Stimulated activated CD8-positive, alpha-beta memory T cell treated with anti-CD3 and anti-CD28 coated beads, Interleukin-2, amount 100 ng/mL, for 48 hours (primary cell): ENCODE measurements at regions not wholly inside any gene's neighbourhood (a gene's known extent, or its start where the extent isn't known, plus 50 kb on each side); places are given as distances from the start of the nearest gene placed in this dataset.

Experiments
- DNase-seq, 2 donors: peaks; one replicate each; pipeline ENCODE4 v3.0.0-alpha.2; 2020; ENCODE audit warnings: low read depth in 2 of 2

DNA sequence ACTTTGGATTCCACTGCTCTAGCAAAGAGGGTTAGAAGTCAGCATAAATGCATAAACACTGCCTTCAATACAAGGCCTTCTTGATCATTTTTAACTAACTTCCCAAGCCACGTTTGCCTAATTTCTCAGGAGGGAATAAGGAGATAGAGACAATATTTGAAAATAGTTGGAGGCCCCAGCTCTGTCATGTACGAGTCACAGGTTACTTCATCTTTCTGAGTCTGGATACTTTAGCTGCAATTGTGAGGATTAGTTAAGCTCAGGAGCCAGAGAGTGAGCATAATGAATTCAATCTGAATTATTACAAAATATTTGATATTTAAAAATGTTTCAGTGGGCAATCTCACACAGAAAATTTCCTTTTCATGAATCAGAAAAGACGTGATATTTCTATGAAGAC is 298.9 kb downstream of the SHOX2 start:
- no peak for DNase-seq

GRCh38 chr3:157805538-157805937 is 300.7 kb downstream of the SHOX2 start:
- no peak for DNase-seq

GRCh38 chr3:157794771-157795170 is 291.6 kb upstream of the VEPH1 start:
- DNase-seq, result no peak

GRCh38 chr3:157793745-157794144 is 290.5 kb upstream of the VEPH1 start:
- DNase-seq, result no peak

GRCh38 chr3:157789162-157789561 is 285.9 kb upstream of the VEPH1 start:
- no peak for DNase-seq

DNA sequence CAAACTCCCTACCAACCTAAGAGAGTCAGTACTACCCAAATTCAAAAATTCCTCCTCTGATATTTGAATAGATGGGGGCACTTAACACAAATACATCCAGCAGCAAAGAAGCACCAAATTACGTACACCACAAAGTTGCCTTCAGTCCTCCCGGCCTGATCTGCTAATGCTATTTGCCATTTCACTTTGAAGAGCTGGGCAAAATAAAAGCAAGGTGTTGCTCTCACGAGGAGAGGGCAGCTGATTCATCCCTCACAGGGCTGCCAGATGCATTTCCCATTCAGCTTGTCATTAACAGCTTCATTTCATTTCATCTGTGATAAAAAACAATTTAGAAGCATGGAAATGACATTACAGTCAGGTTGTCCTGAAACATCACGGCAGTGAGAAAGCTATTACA is 283.4 kb upstream of the VEPH1 start:
- no peak for DNase-seq

GRCh38 chr3:157786211-157786610 is 283.0 kb upstream of the VEPH1 start:
- DNase-seq, result no peak

DNA sequence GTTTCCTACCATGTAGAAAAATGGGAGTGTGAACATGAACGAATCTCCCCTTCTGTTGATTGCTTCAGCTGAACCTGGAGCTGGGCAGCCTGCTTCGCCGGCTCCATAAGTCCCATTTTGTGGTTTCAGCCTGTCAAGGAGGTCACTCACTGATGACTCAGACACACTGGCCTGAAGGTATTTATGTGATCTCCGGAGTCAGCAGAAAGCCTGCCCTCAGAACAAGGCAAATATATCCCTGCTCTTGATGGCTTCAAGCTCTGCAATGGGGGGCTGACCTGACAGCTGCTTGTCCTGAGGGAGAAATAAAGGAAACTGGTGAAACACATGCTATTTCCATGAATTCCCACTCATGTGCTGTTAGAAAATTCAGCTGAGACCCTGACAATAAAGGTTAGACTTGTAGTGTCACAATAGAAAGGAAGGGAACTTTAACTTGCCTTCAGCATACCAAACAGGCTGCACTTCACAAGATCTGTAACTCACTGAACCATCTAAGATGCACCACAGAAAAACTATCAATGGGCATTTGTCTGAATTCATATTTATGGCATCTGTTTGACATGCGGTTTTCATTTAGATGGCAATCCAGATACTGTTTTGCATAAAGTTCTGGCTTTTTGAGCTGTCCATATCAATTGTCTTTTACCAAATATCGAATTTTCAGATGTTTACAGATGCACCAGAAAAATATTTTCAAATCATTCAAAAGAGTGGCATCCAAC is 282.0 kb upstream of the VEPH1 start:
- no peak for DNase-seq

DNA sequence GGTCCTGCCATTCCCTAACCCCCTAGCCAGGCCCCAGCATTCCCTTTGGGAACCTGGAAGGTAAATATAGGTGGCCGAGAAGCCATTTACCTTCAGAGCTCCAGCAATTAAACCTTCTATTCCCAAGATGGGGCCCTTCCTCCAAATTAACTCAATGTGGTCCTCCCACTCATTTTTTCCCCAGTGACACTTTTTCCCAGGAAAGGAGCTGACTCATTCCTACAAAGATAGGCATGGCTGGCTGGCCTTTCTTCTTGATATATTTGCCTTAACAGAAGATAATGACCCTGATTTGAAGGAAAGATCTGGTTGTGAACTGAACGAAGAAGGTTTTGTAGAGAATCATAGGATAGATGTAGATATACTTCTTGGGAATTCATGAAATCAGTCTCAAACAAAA is 279.0 kb upstream of the VEPH1 start:
- DNase-seq, result no peak

- DNase-seq, result no peak
Observed at GRCh38 chr3:157776861-157777260, 273.6 kb upstream of the VEPH1 start.

DNA sequence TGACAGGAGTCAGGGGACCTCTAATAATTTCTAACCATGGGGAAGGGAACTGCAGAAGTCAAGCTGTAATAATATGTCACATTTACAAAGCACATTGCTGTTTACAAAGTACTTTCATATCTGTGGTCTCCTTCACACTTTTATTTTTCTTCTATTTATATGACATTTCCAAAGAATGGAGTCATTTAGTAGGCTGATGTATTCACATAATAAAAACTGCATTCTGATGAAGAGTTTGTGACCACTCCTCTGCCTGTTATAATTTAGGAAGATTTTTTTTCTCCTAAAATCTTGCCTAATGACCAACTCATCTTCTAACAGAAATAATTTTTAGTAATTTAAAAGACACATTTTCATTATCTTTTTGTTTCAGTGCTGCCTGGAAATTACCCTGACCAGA is 272.2 kb upstream of the VEPH1 start:
- no peak for DNase-seq

DNA sequence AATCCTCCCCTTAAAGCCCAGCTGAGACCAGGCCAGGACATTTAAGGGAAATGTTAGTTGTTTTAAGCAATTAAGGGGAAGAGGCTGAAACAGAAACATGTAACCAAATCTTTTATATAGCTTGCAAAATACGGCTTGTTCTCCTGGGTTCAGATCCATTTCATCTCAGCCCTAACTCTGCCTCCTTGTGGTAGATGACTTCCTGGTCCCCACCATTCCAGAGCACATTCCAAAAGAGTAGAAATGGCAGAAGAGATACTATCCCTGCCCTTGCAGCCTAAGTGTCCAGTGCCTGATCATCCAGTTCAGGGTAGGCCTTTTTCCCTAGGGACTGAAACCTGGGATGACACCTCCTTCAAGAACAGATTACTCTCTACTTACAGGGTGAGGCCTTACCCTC is 266.2 kb upstream of the VEPH1 start:
- DNase-seq, result no peak

DNA sequence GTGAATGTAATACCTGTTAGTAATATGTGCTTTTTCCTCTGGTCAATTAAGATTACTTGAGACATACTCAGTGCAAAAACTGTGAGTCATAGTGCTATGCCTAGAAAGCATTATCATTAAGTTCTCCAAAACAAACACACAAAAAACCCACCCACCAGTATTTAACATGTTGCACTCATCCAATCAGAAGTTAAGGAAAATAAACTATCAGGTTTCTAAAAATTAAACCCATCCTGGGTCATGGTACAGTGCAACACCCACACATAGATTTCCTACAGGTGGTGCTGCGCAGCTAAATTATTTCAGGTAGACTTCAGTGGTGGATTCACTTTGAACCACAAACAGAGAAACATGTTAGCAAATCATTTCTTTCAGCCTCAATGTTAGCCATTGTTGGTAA is 264.4 kb upstream of the VEPH1 start:
- no peak for DNase-seq

DNA sequence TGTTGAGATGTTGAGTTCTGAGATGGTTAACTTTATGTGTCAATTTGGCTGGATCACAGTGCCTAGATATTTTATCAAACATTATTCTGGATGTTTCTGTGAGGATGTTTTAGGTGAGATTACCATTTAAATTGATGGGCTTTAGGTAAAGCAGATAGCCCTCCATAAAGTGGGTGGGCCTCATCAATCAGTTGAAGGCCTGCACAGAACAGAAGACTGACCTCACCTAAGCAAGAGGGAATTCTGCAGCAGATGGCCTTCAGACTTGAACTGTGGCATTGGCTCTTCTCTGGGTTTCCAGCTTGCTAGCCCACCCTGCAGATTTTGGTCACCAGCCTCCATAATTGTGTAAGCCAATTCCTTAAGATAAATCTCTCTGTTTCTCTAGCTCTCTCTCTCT is 260.4 kb upstream of the VEPH1 start:
- no peak for DNase-seq

GRCh38 chr3:157759311-157759710 is 256.1 kb upstream of the VEPH1 start:
- no peak for DNase-seq

GRCh38 chr3:157755233-157755632 is 252.0 kb upstream of the VEPH1 start:
- no peak for DNase-seq

- DNase-seq, result no peak
Observed at GRCh38 chr3:157754451-157754850, 251.2 kb upstream of the VEPH1 start.

- DNase-seq, result no peak
Observed at GRCh38 chr3:157753787-157754136, 250.5 kb upstream of the VEPH1 start.

DNA sequence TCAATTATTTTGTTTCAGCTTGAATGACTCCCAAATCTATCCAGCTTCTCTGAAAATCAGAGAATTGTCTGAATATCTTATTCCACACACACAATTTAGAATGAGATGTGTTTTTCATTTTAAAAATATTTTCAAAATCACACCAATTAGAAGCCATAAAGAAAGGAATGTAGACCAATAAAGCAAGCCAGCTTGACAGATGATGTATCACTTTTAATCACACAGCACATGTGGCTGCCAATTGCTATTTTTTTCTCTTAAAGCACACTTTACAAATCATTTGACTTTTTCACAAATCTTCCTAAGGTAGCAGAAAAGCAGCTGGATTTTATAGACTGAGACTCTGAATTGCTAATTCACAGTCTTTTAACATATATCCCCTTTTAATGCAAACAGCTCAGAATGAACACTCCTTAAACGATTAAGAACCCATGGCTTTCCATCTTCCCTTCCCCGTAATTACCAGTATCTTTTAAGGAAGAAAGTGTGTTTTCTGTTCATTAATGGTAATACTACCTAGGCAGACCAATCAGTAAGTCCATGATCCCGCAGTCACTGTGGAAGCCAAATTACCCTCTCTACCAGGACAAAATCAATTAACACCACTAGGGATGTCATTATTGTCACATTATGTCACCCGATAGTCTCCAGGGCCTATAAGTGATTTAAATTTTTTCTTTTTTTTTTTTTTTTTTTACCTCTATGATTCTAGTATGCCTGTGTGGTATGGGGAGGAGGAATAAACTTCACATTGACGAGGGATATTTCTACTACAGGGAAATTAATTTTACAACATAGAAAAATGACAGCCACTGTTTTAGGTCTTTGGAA is 250.0 kb upstream of the VEPH1 start:
- no peak for DNase-seq

GRCh38 chr3:157752554-157752953 is 249.3 kb upstream of the VEPH1 start:
- DNase-seq, result no peak

DNA sequence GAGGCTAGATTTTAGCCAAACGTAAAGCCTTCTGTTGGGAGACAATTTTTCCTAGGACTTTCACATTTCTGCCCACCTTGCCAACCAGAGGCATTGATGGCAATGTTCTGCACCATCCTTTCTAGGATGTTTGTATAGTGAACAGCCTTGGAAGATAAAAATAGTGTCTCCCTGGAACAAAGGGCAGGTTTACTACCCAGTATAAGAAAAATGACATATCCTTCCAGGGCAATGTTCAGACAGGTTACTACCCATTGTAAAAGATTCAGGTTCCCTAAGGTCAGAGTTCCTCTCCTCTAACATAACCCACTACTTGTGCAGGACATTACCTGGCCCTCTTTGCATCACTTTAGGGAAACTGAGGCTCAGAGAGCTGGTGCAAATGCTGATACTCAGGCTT is 248.2 kb upstream of the VEPH1 start:
- DNase-seq, result no peak

DNA sequence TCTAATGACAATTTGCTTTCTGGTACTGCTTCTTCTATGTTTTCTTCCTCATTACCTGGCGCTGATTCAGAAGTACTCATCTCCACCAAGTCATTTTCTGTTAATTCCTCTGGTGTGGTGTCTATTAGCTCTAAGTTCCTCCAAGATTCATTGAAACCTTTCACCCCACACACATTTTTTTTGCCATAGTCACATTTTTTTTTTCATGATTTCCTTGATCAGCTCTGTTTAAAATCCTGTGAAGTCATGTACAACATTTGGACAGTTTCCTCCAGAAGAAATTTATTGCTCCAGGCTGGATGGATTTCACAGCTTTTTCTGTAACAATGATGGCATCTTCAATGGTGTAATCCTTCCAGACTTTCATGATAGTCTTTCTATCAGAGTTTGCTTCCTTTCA is 243.2 kb upstream of the VEPH1 start:
- DNase-seq, result no peak

DNA sequence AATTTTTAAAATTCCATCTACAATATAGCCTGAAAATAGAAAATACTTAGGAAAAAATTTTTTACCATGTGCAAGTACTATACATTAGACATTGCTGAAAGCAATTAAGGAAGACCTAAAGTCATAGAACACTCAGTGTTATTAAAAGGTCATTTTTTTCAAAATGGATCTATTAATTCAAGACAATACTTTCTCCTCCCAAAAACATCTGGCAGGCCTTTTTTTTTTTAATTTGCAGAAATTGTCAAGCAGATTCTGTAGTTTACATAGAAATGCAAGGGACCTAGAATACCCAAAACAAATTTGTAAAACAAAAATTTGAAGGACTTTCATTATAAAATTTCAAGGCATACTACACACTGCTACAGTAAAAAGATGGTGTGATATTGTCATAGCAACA is 238.4 kb upstream of the VEPH1 start:
- no peak for DNase-seq

GRCh38 chr3:157738441-157738840 is 235.2 kb upstream of the VEPH1 start:
- DNase-seq, result no peak
